ENCODE measurements at regions not wholly inside any gene's neighbourhood (a gene's known extent, or its start where the extent isn't known, plus 50 kb on each side); places are given as distances from the start of the nearest gene placed in this dataset.
"Not testable (repeated sequence)": the region's sequence is repeated elsewhere in the genome, so short reads cannot be mapped to it uniquely, and the experiment has no call there.

GRCh38 chr3:177830411-177830849, 633.1 kb upstream of the TBL1XR1 start:
- DNase-seq: peak; percentile 48

GRCh38 chr3:177831361-177831760, 634.1 kb upstream of the TBL1XR1 start:
- DNase-seq: peak; percentile 57

GRCh38 chr3:177832880-177833279, 635.6 kb upstream of the TBL1XR1 start:
- DNase-seq: no peak

- peak; percentile 78 for DNase-seq
These were observed 636.0 kb upstream of the TBL1XR1 start for GRCh38 chr3:177833332-177833731.

GRCh38 chr3:177835008-177835407, 637.7 kb upstream of the TBL1XR1 start:
- DNase-seq: peak; percentile 28

- no peak for DNase-seq
These were observed 638.6 kb upstream of the TBL1XR1 start for GRCh38 chr3:177835917-177836316.

- peak; percentile 59 for DNase-seq
These were observed 639.4 kb upstream of the TBL1XR1 start for GRCh38 chr3:177836671-177837070.

- DNase-seq: no peak
These were observed 640.8 kb upstream of the TBL1XR1 start for GRCh38 chr3:177837951-177838655.

GRCh38 chr3:177838766-177839350, 641.6 kb upstream of the TBL1XR1 start:
- DNase-seq: no peak

- no peak for DNase-seq
These were observed 645.0 kb upstream of the TBL1XR1 start for GRCh38 chr3:177842302-177842701.

- no peak for DNase-seq
These were observed 645.8 kb upstream of the TBL1XR1 start for GRCh38 chr3:177842743-177843734.

GRCh38 chr3:177852001-177852807, 654.9 kb upstream of the TBL1XR1 start:
- DNase-seq: no peak

- no peak for DNase-seq
These were observed 657.7 kb upstream of the TBL1XR1 start for GRCh38 chr3:177855021-177855420.

- DNase-seq: no peak
These were observed 662.9 kb upstream of the TBL1XR1 start for GRCh38 chr3:177860184-177860583.

- no peak for DNase-seq
These were observed 665.7 kb upstream of the TBL1XR1 start for GRCh38 chr3:177862962-177863491.

- DNase-seq: not testable (repeated sequence)
These were observed 665.0 kb upstream of the KCNMB2 start for GRCh38 chr3:177871267-177871666.

GRCh38 chr3:177878192-177878591, 658.0 kb upstream of the KCNMB2 start:
- DNase-seq: no peak

GRCh38 chr3:177878957-177879356, 657.3 kb upstream of the KCNMB2 start:
- no peak for DNase-seq

- DNase-seq: no peak
These were observed 654.9 kb upstream of the KCNMB2 start for GRCh38 chr3:177881351-177881750.

GRCh38 chr3:177882124-177882648, 654.0 kb upstream of the KCNMB2 start:
- no peak for DNase-seq

- DNase-seq: no peak
These were observed 653.1 kb upstream of the KCNMB2 start for GRCh38 chr3:177883091-177883490.

- no peak for DNase-seq
These were observed 652.3 kb upstream of the KCNMB2 start for GRCh38 chr3:177883957-177884356.
